ENCODE measurements at regions not wholly inside any gene's neighbourhood (a gene's known extent, or its start where the extent isn't known, plus 50 kb on each side); places are given as distances from the start of the nearest gene placed in this dataset.

GRCh38 chr5:20617841-20618240 is 629.8 kb upstream of the CDH18 start:
- no peak for TF ChIP-seq CTCF (IDR thresholded peaks at IDR 0.05)
- intact Hi-C loops (cut with DNase I; ENCODE audit: low total_unique reads), result no loop called here
- Histone ChIP-seq H3K36me3 (no peaks in the 10 kb centered on the region), H3K27ac (no peak overlapping the region), H3K9me3 (no peaks in the 10 kb centered on the region), H3K4me1 (no peaks in the 10 kb centered on the region), H3K27me3 (no peaks in the 10 kb centered on the region), H3K4me3 (no peak overlapping the region)
- DNase-seq, result no peak

GRCh38 chr5:20615888-20616563 is 628.0 kb upstream of the CDH18 start:
- Histone ChIP-seq H3K27me3 (no peaks in the 10 kb centered on the region), H3K9me3 (no peaks in the 10 kb centered on the region), H3K36me3 (no peaks in the 10 kb centered on the region), H3K27ac (no peak overlapping the region), H3K4me1 (no peaks in the 10 kb centered on the region), H3K4me3 (no peak overlapping the region)
- intact Hi-C loops (cut with DNase I; ENCODE audit: low total_unique reads), result no loop called here
- DNase-seq, result no peak
- TF ChIP-seq CTCF (IDR thresholded peaks at IDR 0.05), result no peak

GRCh38 chr5:20611620-20612019 is 623.6 kb upstream of the CDH18 start:
- Histone ChIP-seq H3K4me1 (no peaks in the 10 kb centered on the region), H3K27me3 (no peaks in the 10 kb centered on the region), H3K9me3 (no peaks in the 10 kb centered on the region), H3K4me3 (no peak overlapping the region), H3K36me3 (no peaks in the 10 kb centered on the region), H3K27ac (no peak overlapping the region)
- intact Hi-C loops (cut with DNase I; ENCODE audit: low total_unique reads), result no loop called here
- no peak for DNase-seq
- no peak for TF ChIP-seq CTCF (IDR thresholded peaks at IDR 0.05)

GRCh38 chr5:20610681-20611080 is 622.7 kb upstream of the CDH18 start:
- intact Hi-C loops (cut with DNase I; ENCODE audit: low total_unique reads), result no loop called here
- H3K27me3 ChIP-seq, result no peaks in the 10 kb centered on the region

GRCh38 chr5:20609126-20609525 is 621.1 kb upstream of the CDH18 start:
- no peaks in the 10 kb centered on the region for H3K9me3 ChIP-seq
- DNase-seq, result no peak
- intact Hi-C loops (cut with DNase I; ENCODE audit: low total_unique reads), result no loop called here
- no peak for TF ChIP-seq CTCF (IDR thresholded peaks at IDR 0.05)
- no peaks in the 10 kb centered on the region for H3K27me3 ChIP-seq
- no peaks in the 10 kb centered on the region for H3K4me1 ChIP-seq
- H3K36me3 ChIP-seq, result no peaks in the 10 kb centered on the region
- H3K4me3 ChIP-seq, result no peak overlapping the region
- H3K27ac ChIP-seq, result no peak overlapping the region

More at GRCh38 chr5:20610681-20611080, 622.7 kb upstream of the CDH18 start:
- H3K4me1 ChIP-seq, result no peaks in the 10 kb centered on the region
- no peak for TF ChIP-seq CTCF (IDR thresholded peaks at IDR 0.05)
- H3K4me3 ChIP-seq, result no peak overlapping the region
- H3K9me3 ChIP-seq, result no peaks in the 10 kb centered on the region
- H3K27ac ChIP-seq, result no peak overlapping the region
- no peaks in the 10 kb centered on the region for H3K36me3 ChIP-seq
- no peak for DNase-seq

GRCh38 chr5:20608567-20608966 is 620.6 kb upstream of the CDH18 start:
- H3K4me3 ChIP-seq, result no peak overlapping the region
- H3K36me3 ChIP-seq, result no peaks in the 10 kb centered on the region
- H3K9me3 ChIP-seq, result no peaks in the 10 kb centered on the region
- intact Hi-C loops (cut with DNase I; ENCODE audit: low total_unique reads), result no loop called here
- TF ChIP-seq CTCF (IDR thresholded peaks at IDR 0.05), result no peak
- H3K27ac ChIP-seq, result no peak overlapping the region
- no peaks in the 10 kb centered on the region for H3K27me3 ChIP-seq
- DNase-seq, result no peak
- no peaks in the 10 kb centered on the region for H3K4me1 ChIP-seq

All from tibial artery (tissue), 4 donors.